Fibroblast of mammary gland (primary cell): ENCODE measurements at regions not wholly inside any gene's neighbourhood (a gene's known extent, or its start where the extent isn't known, plus 50 kb on each side); places are given as distances from the start of the nearest gene placed in this dataset.

Experiments used
- DNase-seq: peaks from one replicate; pipeline ENCODE4 v3.0.0-alpha.2; 2010; ENCODE audit warnings: low read depth
- H3K4me3 ChIP-seq: 2 replicates; pipeline ENCODE4 v1.5.1; 2011; ENCODE audit warnings: low read depth, mild to moderate bottlenecking, low read length, moderate library complexity; ENCODE audit not compliant: control insufficient read depth
- CTCF ChIP-seq: conservative IDR thresholded peaks from 2 replicates; pipeline ENCODE4 v1.5.1; 2011; ENCODE audit warnings: low read depth, low read length, inconsistent platforms; ENCODE audit not compliant: control insufficient read depth, insufficient read depth

DNA sequence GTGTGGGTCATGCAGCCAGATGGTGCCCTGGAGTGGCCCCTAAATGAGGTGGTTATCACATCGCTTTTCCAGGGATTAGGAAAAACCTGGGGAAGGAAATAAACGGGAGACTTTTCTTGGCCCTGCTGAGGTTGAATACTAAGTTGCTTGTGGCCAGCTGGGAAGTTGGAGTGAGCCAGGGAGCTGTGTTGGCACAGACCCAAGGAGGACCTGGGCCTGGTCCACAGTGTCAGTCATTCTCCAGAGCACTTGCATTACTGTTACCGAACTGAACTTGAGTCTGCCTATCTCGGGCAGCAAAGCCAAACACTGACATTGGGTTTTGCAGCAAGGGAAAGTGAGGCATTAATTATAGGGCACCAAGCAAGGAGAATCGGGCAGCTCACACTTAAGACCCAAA, 339.0 kb downstream of the GABRB3 start:
- no peak for TF ChIP-seq CTCF
- no peak overlapping the region for H3K4me3 ChIP-seq
- no peak for DNase-seq

- TF ChIP-seq CTCF = no peak
- H3K4me3 ChIP-seq = no peak overlapping the region
- no peak for DNase-seq
These were observed 339.8 kb downstream of the GABRB3 start for GRCh38 chr15:26433060-26433459.

DNA sequence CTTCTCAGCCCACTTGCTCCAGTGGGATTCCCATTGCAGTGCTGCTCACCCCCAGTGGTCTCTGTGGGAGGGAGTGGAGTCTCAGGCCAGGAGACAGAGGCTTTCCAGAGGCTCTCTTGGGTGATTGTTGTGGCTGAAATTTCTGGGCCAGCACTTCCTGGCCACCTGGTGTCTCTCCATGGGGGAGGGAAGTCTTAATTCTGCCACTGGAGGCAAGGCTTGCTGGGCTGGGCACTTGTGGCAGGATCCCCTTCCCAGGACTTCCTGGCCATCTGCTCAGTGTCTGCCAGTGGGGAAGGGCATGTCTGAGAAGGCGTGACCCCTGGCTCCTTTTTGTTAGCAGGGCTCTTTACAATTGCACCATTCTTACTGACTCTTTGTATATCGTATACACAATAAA, 351.8 kb downstream of the GABRB3 start:
- H3K4me3 ChIP-seq = no peak overlapping the region
- TF ChIP-seq CTCF = no peak
- no peak for DNase-seq

DNA sequence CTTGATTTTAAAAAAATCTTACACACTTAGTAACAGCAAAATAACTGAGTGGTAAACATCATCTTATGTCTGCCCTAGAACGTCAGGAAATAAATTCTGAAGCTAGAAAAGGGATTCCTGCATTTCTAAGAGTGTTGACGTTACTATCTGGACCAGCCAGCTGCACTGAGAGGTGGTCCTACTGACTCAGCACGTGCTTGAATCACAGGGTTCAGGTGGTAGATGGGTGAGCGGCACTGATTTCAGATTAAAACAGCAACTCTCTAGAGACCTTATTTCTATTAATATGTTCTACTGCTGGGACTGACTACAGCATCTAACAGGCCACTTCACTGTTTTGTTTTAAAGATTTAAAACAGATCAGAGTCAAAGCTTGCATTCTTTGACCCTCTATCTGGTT, 377.2 kb downstream of the GABRB3 start:
- DNase-seq = no peak
- H3K4me3 ChIP-seq = no peak overlapping the region
- TF ChIP-seq CTCF = no peak

GRCh38 chr15:26394801-26395200, 378.1 kb downstream of the GABRB3 start:
- TF ChIP-seq CTCF = no peak
- no peak for DNase-seq
- H3K4me3 ChIP-seq = no peak overlapping the region

GRCh38 chr15:26392956-26393355, 379.9 kb downstream of the GABRB3 start:
- no peak for TF ChIP-seq CTCF
- no peak overlapping the region for H3K4me3 ChIP-seq
- no peak for DNase-seq

- TF ChIP-seq CTCF = no peak
- DNase-seq = no peak
- no peak overlapping the region for H3K4me3 ChIP-seq
These were observed 381.2 kb downstream of the GABRB3 start for GRCh38 chr15:26391567-26392194.
